H54 (cell line): ENCODE measurements at regions not wholly inside any gene's neighbourhood (a gene's known extent, or its start where the extent isn't known, plus 50 kb on each side); places are given as distances from the start of the nearest gene placed in this dataset.

Experiments
- DNase-seq: peaks from one replicate; pipeline ENCODE4 v3.0.0; 2011; ENCODE audit warnings: low spot score, mixed read lengths; ENCODE audit not compliant: insufficient read length
- FAIRE-seq: peaks from 3 replicates; lab custom pipeline; 2011; peaks lifted over from hg19 to GRCh38; lab: Jason Lieb, UNC
- POLR2A ChIP-seq: IDR thresholded peaks from 2 replicates; pipeline ENCODE4 v1.6.1; 2011; ENCODE audit warnings: low read depth, mild to moderate bottlenecking, low read length

GRCh38 chr11:81484196-81484595 lies 1249.5 kb downstream of the FAM181B start:
- TF ChIP-seq POLR2A: no peak
- no peak for DNase-seq
- no peak for FAIRE-seq

DNA sequence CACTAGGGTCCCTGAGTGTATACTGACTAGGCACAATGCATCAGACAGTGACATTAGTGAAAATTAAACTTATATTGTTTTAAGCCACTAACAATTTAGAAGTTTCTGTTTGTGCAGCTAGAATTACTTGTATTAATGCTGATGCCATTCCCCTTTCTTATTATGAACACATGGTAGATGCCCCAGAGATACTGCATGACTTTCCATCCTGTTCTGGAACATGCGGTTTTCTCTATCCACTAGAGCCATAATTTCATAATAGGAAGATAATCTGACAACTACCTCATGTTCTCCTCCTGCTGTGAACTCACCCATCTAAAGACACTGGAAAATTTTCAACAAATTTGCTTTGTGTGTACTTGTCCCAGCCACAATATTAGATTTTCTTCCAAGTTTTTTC lies 1256.4 kb downstream of the FAM181B start:
- DNase-seq (no peak), FAIRE-seq (no peak)

DNA sequence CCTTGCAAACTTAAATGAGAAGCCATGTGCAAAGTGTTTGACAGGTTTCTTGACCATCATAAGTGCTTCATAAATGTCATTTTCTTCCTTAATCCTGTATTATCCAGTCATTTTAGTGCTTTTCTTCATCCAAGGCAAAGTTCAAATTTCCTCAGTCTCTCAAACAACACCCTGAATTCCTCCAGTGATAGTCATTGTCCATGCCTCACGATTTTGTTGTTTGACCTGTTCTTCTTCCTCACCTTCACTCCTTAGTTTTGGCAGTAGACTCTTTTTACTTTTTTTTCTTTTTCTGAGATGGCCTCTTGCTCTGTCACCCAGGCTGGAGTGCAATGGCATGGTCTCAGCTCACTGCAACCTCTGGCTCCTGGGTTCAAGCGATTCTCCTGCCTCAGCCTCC lies 1257.3 kb downstream of the FAM181B start:
- no peak for TF ChIP-seq POLR2A
- no peak for FAIRE-seq
- no peak for DNase-seq

More for the DNA sequence above, 1256.4 kb downstream of the FAM181B start:
- TF ChIP-seq POLR2A: no peak

DNA sequence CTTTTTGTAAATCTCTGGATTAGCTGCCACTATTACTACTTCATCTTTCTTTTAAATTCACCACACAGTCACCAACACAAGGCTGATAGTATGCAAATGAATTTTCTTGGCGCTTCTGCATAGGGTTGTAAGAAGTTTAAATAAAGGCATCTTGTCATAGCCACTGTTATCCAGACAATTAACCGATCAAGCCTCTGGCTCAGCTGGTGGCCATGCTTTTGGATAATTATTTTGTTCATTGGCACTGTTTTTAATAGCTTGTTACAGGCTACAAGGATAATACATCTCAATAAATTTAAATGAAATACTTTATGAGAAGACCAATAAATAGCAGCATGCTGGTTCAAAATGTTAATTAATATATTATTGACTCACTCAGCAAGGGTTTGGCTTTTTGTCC lies 1261.0 kb downstream of the FAM181B start:
- FAIRE-seq (no peak), DNase-seq (no peak)
- no peak for TF ChIP-seq POLR2A

DNA sequence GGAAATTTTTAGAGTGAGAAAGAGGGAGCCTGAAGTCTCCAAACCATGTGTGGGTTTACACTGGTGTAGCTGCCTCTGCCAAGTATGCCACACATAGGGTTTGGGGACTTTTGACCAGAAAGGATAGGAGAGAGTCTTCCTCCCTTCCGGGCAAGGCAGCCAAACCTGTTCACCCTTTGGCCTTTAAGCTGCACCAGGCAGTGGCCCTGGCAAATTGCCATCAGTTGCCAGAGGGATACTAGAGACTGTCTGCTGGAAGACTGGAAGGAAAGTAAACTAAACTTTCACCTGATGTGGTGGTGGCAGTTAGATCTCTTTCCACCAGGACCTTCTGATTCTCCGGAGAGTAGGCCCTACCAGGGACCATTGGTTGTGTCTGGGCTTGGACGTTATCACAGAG lies 1263.2 kb downstream of the FAM181B start:
- FAIRE-seq: no peak
- DNase-seq: no peak
- TF ChIP-seq POLR2A: no peak

GRCh38 chr11:81459766-81460306 lies 1273.8 kb downstream of the FAM181B start:
- no peak for DNase-seq
- no peak for FAIRE-seq
- TF ChIP-seq POLR2A: no peak

DNA sequence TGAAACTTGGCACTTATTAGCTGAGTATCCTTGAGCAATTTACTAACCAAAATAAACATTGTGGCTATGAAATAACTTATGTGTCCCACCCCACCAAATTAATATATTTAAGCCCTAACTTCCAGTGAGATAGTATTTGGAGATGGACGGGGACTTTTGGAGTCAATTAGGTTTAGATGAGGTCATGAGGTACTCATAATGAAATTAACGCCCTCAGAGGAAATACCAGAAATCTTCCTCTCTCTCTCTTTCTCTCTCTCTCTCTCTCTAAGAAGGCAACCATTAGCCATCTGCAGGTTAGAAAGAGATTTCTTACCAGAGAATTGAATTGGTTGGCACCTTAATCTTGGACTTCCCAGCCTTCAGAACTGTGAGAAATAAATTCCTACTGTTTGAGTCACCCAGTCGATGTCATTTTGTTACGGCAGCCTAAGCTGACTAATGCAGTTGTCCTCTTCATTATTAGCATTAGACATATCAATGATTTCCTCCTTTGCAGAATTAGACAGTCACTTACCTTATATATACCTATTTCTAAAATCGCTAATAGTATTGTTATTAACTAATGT lies 1284.0 kb downstream of the FAM181B start:
- no peak for TF ChIP-seq POLR2A
- FAIRE-seq (no peak), DNase-seq (no peak)

GRCh38 chr11:81444297-81444696 lies 1289.4 kb downstream of the FAM181B start:
- no peak for DNase-seq
- no peak for TF ChIP-seq POLR2A
- FAIRE-seq: no peak

- FAIRE-seq (no peak), DNase-seq (no peak)
- no peak for TF ChIP-seq POLR2A
Measured at GRCh38 chr11:81432333-81432732, 1301.3 kb downstream of the FAM181B start.

DNA sequence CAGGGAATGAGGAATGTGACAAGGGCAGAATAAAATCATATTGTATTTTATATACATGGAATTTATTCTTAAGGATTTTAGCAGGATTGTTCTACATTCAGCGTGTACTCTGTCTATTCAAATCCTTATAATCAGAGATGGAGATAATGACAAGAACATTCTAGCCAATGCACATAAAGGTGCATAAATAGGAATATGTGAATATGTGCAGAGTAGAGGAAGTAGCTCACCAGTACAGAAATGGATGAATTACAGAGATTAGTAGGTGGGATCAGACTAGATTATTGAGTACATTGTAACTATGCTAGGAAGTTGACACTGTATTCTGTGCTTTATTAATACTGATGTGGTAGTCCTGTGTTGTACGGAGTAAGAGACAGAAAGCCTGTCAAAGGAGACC lies 1308.8 kb downstream of the FAM181B start:
- no peak for FAIRE-seq
- no peak for TF ChIP-seq POLR2A

DNA sequence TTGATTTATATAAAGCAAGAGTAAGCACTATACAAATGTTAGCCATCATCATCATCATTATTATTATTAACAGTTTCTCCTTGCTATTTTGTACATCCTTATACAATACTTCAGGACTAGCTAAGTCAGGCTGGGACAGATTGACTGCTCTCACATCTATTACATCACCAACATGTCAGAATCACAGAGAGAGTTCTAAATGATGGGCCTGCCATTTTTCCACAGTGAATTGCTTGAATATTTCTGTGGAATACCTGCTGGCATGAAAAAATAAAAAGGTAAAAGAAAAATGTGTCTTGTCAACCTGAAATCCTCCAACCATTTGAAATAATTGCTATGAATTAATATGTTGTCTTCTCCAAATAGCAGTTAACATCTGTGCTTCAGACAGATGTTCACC lies 1311.3 kb downstream of the FAM181B start:
- no peak for TF ChIP-seq POLR2A
- no peak for FAIRE-seq
- DNase-seq: no peak

More for the DNA sequence above, 1308.8 kb downstream of the FAM181B start:
- no peak for DNase-seq

DNA sequence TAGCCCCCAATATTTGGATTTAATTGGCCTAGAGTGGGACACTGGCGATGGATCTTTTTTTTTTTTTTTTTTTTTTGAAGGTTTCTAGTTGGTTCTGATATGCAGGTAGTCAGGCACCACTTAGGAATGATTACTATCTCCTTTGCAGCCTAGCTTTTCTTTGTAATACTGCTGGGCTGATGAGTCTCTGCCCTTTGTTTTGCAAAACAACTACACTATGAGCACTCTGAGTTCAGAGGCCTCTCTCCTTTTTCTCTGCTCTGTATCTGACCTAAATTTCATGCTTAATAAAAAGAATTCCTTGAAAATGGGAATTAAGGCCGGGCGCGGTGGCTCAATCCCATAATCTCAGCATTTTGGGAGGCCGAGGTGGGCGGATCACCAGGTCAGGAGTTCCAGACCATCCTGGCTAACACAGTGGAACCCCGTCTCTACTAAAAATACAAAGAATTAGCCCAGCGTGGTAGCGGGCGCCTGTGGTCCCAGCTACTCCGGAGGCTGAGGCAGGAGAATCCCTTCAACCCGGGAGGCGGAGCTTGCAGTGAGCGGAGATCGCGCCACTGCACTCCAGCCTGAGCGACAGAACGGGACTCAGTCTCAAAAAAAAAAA lies 1312.3 kb downstream of the FAM181B start:
- TF ChIP-seq POLR2A: no peak
- FAIRE-seq (no peak), DNase-seq (no peak)

GRCh38 chr11:81420668-81421250 lies 1312.9 kb downstream of the FAM181B start:
- FAIRE-seq: no peak
- TF ChIP-seq POLR2A: no peak

DNA sequence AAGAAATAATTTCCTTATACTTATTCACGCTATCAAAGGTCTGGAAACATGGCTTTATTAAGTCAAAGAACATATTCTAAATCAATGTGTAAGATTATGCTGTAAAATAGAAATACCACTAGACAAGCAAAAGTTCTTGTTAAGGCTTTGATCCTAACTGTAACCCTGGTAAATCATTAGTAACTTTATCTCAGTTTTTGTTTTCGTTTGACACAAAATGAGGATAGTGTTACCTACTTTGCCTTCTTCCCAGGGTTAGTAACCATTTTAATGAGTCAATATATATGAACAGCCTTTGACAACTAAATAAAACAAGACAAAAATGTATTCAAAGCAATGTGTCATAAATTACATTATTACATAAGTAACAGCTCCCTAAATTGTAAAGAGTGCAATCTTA lies 1336.3 kb downstream of the FAM181B start:
- FAIRE-seq: no peak
- no peak for DNase-seq
- TF ChIP-seq POLR2A: no peak

More at GRCh38 chr11:81420668-81421250, 1312.9 kb downstream of the FAM181B start:
- DNase-seq: no peak
